Common myeloid progenitor, CD34-positive (primary cell): ENCODE measurements at regions not wholly inside any gene's neighbourhood (a gene's known extent, or its start where the extent isn't known, plus 50 kb on each side); places are given as distances from the start of the nearest gene placed in this dataset.

ENCODE experiments used
- CTCF ChIA-PET: fragments of 350-600 bp; sonication (Branson Sonifier 250); formaldehyde crosslinking; loops from one replicate; lab custom pipeline; 2021; ENCODE audit warnings: antibody characterized with exemption; lab: Charles Lee
- POLR2A ChIA-PET: fragments of 350-600 bp; sonication (Branson Sonifier 250); formaldehyde crosslinking; loops from one replicate; lab custom pipeline; 2021; ENCODE audit warnings: antibody characterized with exemption; lab: Charles Lee
- DNase-seq, 3 donors: peaks; one replicate each; pipeline versions ENCODE4 v3.0.0 to v3.0.0-alpha.2; 2013
- H3K27ac ChIP-seq, 2 experiments: 1 replicate in 1 of 2; 2 replicates in 1 of 2; pipeline ENCODE4 v1.7.0; 2013; ENCODE audit warnings: inconsistent platforms in 2 of 2, low read length in 2 of 2, mild to moderate bottlenecking in 2 of 2, low read depth in 1 of 2, moderate library complexity in 1 of 2; ENCODE audit not compliant: severe bottlenecking in 2 of 2, insufficient read depth in 1 of 2, poor library complexity in 1 of 2
- H3K27me3 ChIP-seq, 5 experiments: replicated peaks in 2 of 5; 1 replicate in 3 of 5; 2 replicates in 2 of 5; pipeline versions ENCODE4 v1.6.1 to v1.7.0; 2013; ENCODE audit warnings: low read length in 4 of 5, mild to moderate bottlenecking in 2 of 5, moderate library complexity in 2 of 5, inconsistent platforms in 1 of 5; ENCODE audit not compliant: insufficient read depth in 5 of 5, control insufficient read depth in 4 of 5
- H3K36me3 ChIP-seq, 4 experiments: 1 replicate in 2 of 4; 2 replicates in 2 of 4; pipeline versions ENCODE4 v1.6.1 to v1.7.0; 2013; ENCODE audit warnings: low read length in 3 of 4, control low read depth in 1 of 4, mild to moderate bottlenecking in 1 of 4; ENCODE audit not compliant: control insufficient read depth in 4 of 4, insufficient read depth in 4 of 4
- H3K4me1 ChIP-seq, 4 experiments: 1 replicate in 3 of 4; 2 replicates in 1 of 4; pipeline versions ENCODE4 v1.6.1 to v1.7.1; 2013; ENCODE audit warnings: low read length in 3 of 4, mild to moderate bottlenecking in 3 of 4, control low read depth in 1 of 4, inconsistent platforms in 1 of 4, moderate library complexity in 1 of 4; ENCODE audit not compliant: control insufficient read depth in 4 of 4, insufficient read depth in 4 of 4; ENCODE audit errors: control extremely low read depth in 1 of 4
- H3K4me3 ChIP-seq, 7 experiments: 1 replicate in 4 of 7; 2 replicates in 3 of 7; pipeline versions ENCODE4 v1.5.1 to v1.7.0; 2013; ENCODE audit warnings: mild to moderate bottlenecking in 7 of 7, low read length in 6 of 7, moderate library complexity in 6 of 7, inconsistent platforms in 2 of 7, low read depth in 2 of 7, control low read depth in 1 of 7; ENCODE audit not compliant: insufficient read depth in 4 of 7, control insufficient read depth in 1 of 7; ENCODE audit errors: extremely low read depth in 1 of 7
- H3K9me3 ChIP-seq, 5 experiments: 1 replicate in 4 of 5; 2 replicates in 1 of 5; pipeline versions ENCODE4 v1.6.1 to v1.7.1; 2013; ENCODE audit warnings: low read length in 4 of 5, mild to moderate bottlenecking in 2 of 5, inconsistent platforms in 1 of 5, low read depth in 1 of 5, moderate library complexity in 1 of 5; ENCODE audit not compliant: control insufficient read depth in 4 of 5, insufficient read depth in 2 of 5; ENCODE audit errors: control extremely low read depth in 1 of 5
- WGBS: methylation state at CpG from one replicate; pipeline ENCODE4 v1.1.5; 2013; ENCODE audit not compliant: insufficient coverage; 5-methylcytosine and 5-hydroxymethylcytosine counted together

DNA sequence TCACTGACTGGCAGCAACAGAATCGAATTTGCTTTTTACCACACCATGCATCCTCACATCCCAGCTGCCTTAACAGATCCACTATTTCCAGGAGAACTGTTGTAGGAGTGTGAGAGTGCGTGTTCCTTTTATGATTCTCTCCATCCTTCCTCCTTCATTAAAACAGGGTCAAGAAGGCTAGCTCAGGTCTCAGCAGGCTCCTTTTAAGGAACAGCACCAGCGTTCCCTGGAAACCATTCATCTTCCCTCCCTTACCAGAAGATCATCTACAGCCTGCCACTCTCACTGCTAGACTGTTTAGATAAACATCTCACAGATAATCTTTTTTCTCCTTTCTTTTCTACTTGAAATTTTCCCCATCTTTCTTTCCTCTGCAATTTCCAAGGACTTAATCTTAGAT, 1531.9 kb upstream of the CDH8 start:
- no peak for DNase-seq
- 0% methylated on average over 1 of the region's 3 CpGs for WGBS
- POLR2A ChIA-PET: no interaction called here
- H3K27ac ChIP-seq: no peak overlapping the region
- CTCF ChIA-PET: no interaction called here
- no peaks in the 10 kb centered on the region for H3K4me1 ChIP-seq
- H3K27me3 ChIP-seq: no peaks in the 10 kb centered on the region
- H3K9me3 ChIP-seq: peaks cover 0 to 2% (median 0%) of the 10 kb centered on the region in 5 experiments
- H3K36me3 ChIP-seq: no peaks in the 10 kb centered on the region
- H3K4me3 ChIP-seq: no peak overlapping the region

DNA sequence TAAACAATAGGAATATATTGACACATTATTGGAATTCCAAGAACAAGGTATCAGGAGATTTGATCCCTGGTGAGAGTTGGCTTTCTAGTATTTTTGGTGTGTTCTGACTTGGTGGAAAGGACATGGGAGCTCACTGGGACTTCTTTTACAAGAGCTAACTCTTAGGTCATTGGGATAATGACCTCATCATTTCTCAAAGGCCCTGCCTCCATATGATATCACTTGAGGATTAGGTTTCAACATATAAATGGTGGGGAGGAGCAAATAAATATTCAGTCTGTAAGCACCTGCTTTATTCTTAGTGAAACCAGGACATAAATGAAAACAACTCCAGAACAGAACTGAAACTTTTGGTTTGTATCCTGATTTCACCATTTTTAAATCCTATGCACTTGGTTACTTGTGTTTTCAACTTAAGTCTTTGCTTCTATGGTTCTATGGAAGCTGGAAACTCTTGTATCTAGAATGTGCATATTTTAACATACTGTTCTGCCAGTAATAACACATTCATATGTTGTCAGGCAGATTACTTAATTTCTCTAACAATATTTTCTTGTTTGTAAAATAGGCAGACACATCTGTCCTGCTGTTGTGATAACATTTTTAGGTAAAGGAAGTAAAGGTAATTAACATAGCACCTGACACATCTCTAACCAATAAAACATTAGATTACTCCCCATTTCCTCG, 1527.7 kb upstream of the CDH8 start:
- WGBS: no CpG with 5 or more reads among the region's 1 CpG
- no peak overlapping the region for H3K4me3 ChIP-seq
- H3K9me3 ChIP-seq: peaks cover 0 to 2% (median 0%) of the 10 kb centered on the region in 5 experiments
- POLR2A ChIA-PET: no interaction called here
- no peaks in the 10 kb centered on the region for H3K27me3 ChIP-seq
- no peaks in the 10 kb centered on the region for H3K4me1 ChIP-seq
- H3K36me3 ChIP-seq: no peaks in the 10 kb centered on the region
- DNase-seq: no peak
- CTCF ChIA-PET: no interaction called here
- no peak overlapping the region for H3K27ac ChIP-seq

DNA sequence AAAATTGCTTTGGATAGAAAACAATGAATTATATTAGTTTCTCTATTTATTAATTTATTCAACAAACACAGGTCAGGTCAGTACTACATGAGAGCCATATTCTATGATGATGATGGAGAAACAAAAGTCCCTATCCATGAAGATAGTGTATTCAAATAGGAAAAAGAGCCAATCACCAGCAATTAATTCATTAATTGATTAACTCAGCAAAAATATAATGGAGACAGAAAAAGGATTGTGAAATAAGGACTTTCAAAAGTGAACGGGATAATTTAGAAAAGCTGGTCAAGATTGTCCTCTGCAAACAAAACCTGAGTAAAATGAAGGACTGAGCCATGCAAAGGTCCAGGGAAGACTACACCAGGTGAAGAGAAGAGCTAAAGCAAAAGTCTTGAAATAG, 1517.7 kb upstream of the CDH8 start:
- Histone ChIP-seq H3K4me3 (no peak overlapping the region), H3K4me1 (no peaks in the 10 kb centered on the region), H3K27me3 (no peaks in the 10 kb centered on the region), H3K27ac (no peak overlapping the region), H3K9me3 (no peaks in the 10 kb centered on the region), H3K36me3 (no peaks in the 10 kb centered on the region)
- POLR2A ChIA-PET: no interaction called here
- CTCF ChIA-PET: no interaction called here
- DNase-seq: no peak
- WGBS: 100% methylated on average over 1 of the region's 1 CpG

DNA sequence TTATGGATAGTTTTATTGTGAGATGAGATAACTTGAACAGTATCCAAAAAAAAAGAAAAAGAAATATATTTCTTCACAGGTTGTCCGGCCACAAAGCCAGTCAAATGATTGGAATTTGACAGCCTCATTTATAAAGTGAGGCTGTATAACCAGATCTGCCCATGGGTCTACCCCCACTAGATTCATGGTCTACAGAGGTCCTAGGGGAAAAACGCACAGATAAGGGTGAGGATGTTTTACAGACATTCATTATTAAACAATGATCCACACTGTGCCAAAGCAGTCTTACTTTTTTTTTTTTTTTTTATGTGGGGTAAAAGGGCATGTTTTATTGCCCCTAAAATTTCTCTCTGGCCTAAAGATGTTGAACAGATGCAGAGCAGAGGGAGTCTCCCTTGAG, 1503.0 kb upstream of the CDH8 start:
- POLR2A ChIA-PET: no interaction called here
- H3K36me3 ChIP-seq: no peaks in the 10 kb centered on the region
- no peaks in the 10 kb centered on the region for H3K4me1 ChIP-seq
- H3K9me3 ChIP-seq: no peaks in the 10 kb centered on the region
- no peak overlapping the region for H3K27ac ChIP-seq
- DNase-seq: no peak
- WGBS: 100% methylated on average over 1 of the region's 2 CpGs
- H3K4me3 ChIP-seq: no peak overlapping the region
- CTCF ChIA-PET: no interaction called here
- H3K27me3 ChIP-seq: no peaks in the 10 kb centered on the region

DNA sequence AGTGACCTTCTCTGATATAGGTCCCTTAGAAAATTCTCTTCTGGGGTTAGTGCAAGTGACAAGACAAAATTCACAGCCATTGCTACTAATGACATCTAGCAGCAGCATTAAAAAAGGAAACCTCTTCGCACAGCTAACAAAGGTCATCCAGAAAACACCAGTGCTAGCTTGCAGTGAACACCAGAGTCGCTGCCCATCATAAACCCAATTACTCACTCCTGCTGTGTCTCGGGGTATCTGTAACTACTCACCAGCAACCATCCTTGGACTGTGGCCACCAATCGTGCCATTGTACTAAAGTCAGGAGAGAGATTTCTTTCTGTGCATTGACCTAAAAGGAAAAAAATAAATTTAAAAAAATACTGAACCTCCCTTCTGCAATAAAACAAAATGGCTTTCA, 1494.7 kb upstream of the CDH8 start:
- Histone ChIP-seq H3K9me3 (peaks cover 0 to 2% (median 0%) of the 10 kb centered on the region in 5 experiments), H3K27me3 (no peaks in the 10 kb centered on the region), H3K4me1 (no peaks in the 10 kb centered on the region), H3K36me3 (no peaks in the 10 kb centered on the region), H3K4me3 (no peak overlapping the region), H3K27ac (no peak overlapping the region)
- 0% methylated on average over 1 of the region's 4 CpGs for WGBS
- ChIA-PET CTCF (no interaction called here), POLR2A (no interaction called here)
- DNase-seq: no peak

DNA sequence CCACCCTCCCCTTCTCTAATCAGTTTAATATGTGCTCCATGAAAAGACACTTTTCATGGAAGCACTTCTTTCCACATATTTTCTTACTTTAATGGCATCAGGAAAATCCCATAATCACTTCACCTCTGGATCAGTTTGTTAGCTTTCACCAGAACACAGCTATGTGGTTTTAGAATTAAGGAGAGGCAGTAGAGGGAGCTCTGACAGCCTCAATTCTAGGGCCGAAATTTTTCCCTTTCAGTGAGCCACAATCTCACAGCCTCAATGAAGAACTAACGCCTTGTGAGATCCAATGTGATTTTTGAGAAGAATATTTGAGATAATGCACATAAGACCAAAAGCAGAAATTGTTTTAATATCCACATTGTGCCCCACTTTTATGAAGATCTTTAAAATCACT, 1494.0 kb upstream of the CDH8 start:
- no peak for DNase-seq
- no peaks in the 10 kb centered on the region for H3K36me3 ChIP-seq
- H3K27ac ChIP-seq: no peak overlapping the region
- no peaks in the 10 kb centered on the region for H3K27me3 ChIP-seq
- ChIA-PET CTCF (no interaction called here), POLR2A (no interaction called here)
- 20% methylated on average over 1 of the region's 2 CpGs for WGBS
- no peak overlapping the region for H3K4me3 ChIP-seq
- H3K9me3 ChIP-seq: peaks cover 0 to 2% (median 0%) of the 10 kb centered on the region in 5 experiments
- H3K4me1 ChIP-seq: no peaks in the 10 kb centered on the region

DNA sequence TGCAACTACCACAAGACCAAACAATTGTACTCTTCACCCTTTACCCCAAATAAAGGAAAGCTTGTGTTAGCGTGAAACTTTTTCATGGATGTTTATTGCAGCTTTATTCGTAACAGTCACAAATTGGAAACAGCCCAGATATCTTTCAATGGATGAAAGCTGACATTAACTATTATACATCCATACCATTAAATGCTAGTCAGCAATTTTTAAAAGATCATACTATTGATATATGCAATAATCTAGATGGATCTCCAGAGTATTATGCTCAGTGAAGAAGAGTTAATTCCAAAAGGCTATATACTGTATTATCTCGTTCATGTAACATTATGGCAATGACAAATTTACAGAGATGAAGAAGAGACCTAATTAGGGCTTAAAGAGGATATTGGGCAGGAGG, 1491.2 kb upstream of the CDH8 start:
- H3K4me1 ChIP-seq: no peaks in the 10 kb centered on the region
- no peak for DNase-seq
- H3K27ac ChIP-seq: no peak overlapping the region
- ChIA-PET CTCF (no interaction called here), POLR2A (no interaction called here)
- H3K27me3 ChIP-seq: no peaks in the 10 kb centered on the region
- H3K9me3 ChIP-seq: peaks cover 0 to 1% (median 0%) of the 10 kb centered on the region in 5 experiments
- H3K36me3 ChIP-seq: no peaks in the 10 kb centered on the region
- no CpG with 5 or more reads among the region's 3 CpGs for WGBS
- no peak overlapping the region for H3K4me3 ChIP-seq
